ENCODE measurements at regions not wholly inside any gene's neighbourhood (a gene's known extent, or its start where the extent isn't known, plus 50 kb on each side); places are given as distances from the start of the nearest gene placed in this dataset.
"Not testable (repeated sequence)": the region's sequence is repeated elsewhere in the genome, so short reads cannot be mapped to it uniquely, and the experiment has no call there.

DNA sequence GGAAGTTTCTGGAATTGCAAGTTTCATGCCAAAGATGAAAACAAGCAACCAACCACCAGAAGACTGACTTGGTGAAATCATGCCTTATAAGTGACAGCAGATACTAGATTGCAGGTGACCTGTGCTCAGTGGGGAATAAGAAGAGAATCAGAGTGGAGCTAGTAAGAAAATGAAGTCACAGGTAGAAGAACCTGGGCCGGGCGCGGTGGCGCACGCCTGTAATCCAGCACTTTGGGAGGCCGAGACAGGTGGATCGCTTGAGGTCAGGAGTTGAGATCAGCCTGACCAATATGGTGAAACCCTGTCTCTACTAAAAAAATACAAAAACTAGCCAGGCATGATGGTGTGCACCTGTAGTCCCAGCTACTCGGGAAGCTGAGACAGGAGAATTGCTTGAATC lies 251.7 kb upstream of the PODXL start:
- H3K4me3 Mint-ChIP-seq; H3K9me3 Mint-ChIP-seq; H3K27ac Mint-ChIP-seq; H3K36me3 Mint-ChIP-seq (ENCODE audit: low read depth); H3K4me1 Mint-ChIP-seq; DNase-seq; H3K27me3 Mint-ChIP-seq; intact Hi-C loops (cut with micrococcal nuclease): not testable (repeated sequence)

DNA sequence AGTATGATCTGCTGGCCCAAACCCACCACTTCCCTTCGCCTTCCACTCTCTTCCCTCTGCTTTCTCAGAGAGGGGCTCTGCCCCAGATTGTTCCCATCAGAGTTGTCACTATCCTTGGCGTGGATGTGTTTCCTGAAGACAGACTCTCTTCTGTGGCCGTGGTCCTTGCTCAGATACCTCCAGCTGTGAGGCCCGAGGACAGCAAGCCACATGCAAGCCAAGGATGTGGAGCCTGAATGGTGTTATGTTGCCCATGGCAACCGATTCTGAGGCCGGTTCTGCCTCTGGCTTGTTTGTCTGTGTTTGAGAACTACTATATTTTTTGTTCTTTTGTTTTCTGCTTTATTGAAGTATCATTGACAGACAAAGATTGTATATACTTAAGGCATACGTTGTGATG lies 247.4 kb upstream of the PODXL start:
- Mint-ChIP-seq H3K27ac (peak overlapping the region; percentile 14), H3K36me3 (ENCODE audit: low read depth) (no peaks in the 10 kb centered on the region), H3K27me3 (peaks cover 1% of the 10 kb centered on the region), H3K9me3 (no peaks in the 10 kb centered on the region), H3K4me1 (no peaks in the 10 kb centered on the region), H3K4me3 (no peak overlapping the region)
- no peak for DNase-seq
- intact Hi-C loops (cut with micrococcal nuclease), result no loop called here

DNA sequence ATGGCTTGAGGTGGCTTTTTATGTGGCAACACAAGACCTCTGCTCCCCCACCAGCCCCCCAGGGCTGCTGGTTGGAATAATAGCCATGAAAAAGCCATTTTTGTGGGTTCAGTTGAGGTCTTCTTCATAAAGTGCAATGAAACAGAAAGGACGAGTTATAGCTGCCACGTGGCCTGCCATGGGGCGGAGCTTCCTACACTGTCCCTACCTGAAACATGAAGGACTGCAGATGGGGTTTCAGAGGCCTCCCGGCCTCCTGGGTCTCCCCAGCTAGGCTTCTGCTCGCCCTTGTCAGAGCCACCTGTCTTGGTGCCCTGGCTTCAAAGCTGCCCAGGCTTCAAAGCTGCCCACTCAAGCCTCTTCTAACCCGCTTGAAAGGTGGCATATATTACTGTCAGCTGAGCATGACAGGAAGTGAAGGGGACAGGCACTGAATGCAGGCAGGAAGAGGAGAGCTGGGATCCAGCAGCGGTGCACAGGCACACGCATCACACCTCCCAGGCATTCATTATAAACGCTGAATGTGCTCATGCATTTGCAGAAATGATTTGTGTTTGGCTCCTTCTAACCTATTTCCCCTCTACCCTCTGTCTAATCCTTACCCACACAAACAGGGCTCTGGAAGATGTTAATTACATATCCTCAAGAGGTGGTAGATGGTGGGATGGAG lies 245.9 kb upstream of the PODXL start:
- Mint-ChIP-seq H3K27ac (no peak overlapping the region), H3K9me3 (no peaks in the 10 kb centered on the region), H3K27me3 (peaks cover 1% of the 10 kb centered on the region), H3K4me3 (no peak overlapping the region), H3K4me1 (no peaks in the 10 kb centered on the region), H3K36me3 (ENCODE audit: low read depth) (no peaks in the 10 kb centered on the region)
- intact Hi-C loops (cut with micrococcal nuclease), result no loop called here
- no peak for DNase-seq

DNA sequence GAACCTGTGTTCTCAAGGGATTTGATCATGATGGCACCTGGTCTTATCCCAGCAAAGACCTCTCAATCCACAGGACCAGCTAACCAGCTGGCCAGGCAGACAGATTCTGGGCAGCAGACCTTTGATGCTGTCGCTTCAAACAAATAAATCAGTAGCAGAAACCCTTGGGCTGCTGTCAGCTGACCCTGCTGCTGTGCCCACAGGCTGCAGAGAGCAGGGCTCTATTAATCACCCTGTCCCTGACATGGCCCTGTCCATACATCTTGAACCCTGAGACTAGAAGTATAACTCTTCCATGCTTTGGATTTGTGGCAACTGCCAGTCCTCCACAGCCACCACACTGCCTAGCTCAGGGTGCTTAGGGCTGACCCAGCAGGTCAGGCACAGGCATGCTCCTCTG lies 244.1 kb upstream of the PODXL start:
- no peaks in the 10 kb centered on the region for H3K36me3 Mint-ChIP-seq (ENCODE audit: low read depth)
- intact Hi-C loops (cut with micrococcal nuclease), result no loop called here

DNA sequence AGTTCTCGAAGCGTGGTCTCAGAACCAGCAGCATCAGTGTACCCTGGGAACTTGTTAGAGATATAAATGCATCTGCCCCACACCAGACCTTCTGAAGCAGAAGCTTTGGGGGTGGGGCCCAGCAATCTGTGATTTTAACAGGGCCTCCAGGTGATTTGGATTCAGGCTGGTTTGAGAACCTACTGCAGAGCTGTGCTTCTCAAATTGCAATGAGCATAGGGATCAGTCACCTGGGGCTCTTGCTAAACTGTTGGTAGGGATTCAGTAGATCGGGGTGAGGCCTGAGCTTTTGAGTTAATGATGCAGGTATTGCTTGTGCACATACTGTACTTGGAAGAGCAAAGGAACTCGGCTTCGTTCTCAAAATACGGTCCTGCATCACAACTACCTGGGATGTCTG lies 243.6 kb upstream of the PODXL start:
- Mint-ChIP-seq H3K4me3 (no peak overlapping the region), H3K36me3 (ENCODE audit: low read depth) (no peaks in the 10 kb centered on the region), H3K27me3 (no peaks in the 10 kb centered on the region), H3K27ac (no peak overlapping the region), H3K9me3 (no peaks in the 10 kb centered on the region), H3K4me1 (no peaks in the 10 kb centered on the region)
- intact Hi-C loops (cut with micrococcal nuclease), result no loop called here
- DNase-seq, result no peak

More for the DNA sequence above, 244.1 kb upstream of the PODXL start:
- Mint-ChIP-seq H3K27ac (no peak overlapping the region), H3K4me3 (no peak overlapping the region), H3K9me3 (no peaks in the 10 kb centered on the region), H3K27me3 (no peaks in the 10 kb centered on the region), H3K4me1 (no peaks in the 10 kb centered on the region)
- no peak for DNase-seq

DNA sequence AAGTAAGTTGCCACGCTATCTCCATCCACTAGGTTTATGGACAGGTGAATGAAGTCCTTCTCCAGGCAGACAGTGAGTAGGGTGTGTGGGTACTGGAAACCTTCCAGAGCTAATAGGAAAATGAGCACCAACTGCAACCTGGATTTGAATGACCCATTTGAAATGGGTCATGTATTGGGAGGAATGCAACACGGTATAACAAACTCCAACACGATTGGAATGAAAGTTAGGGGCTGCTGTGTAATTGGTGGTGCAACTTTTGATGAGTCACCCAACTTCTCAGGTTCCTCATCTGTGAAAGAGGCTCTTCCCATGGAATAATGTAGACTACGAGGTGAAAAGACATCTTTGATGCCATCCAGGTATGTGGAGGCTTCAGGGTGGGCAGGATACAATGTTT lies 241.4 kb upstream of the PODXL start:
- intact Hi-C loops (cut with micrococcal nuclease), result no loop called here
- Mint-ChIP-seq H3K27ac (no peak overlapping the region), H3K4me3 (no peak overlapping the region), H3K4me1 (no peaks in the 10 kb centered on the region), H3K9me3 (no peaks in the 10 kb centered on the region), H3K36me3 (ENCODE audit: low read depth) (no peaks in the 10 kb centered on the region), H3K27me3 (no peaks in the 10 kb centered on the region)
- no peak for DNase-seq

DNA sequence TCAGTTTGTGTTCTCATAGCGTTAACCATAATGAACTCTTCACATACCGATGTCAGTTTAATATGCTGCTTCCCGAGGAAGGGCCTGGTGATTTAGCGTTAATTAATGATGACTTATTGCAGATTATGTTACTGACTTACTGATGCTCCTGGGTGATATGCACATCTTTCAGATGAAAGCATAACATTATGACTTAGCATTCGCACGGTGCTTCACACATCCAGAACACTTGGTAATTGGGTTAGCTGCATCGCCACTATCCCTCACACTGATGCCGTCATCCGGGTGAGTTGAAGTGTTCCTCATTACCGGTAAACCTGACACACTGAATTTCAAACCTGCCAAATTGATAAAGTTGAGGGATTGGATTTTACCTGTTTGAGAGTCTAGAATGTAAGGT lies 239.0 kb upstream of the PODXL start:
- DNase-seq, result no peak
- no peak overlapping the region for H3K4me3 Mint-ChIP-seq
- intact Hi-C loops (cut with micrococcal nuclease), result no loop called here
- H3K9me3 Mint-ChIP-seq, result no peaks in the 10 kb centered on the region
- no peak overlapping the region for H3K27ac Mint-ChIP-seq
- no peaks in the 10 kb centered on the region for H3K4me1 Mint-ChIP-seq
- H3K36me3 Mint-ChIP-seq (ENCODE audit: low read depth), result no peaks in the 10 kb centered on the region
- H3K27me3 Mint-ChIP-seq, result peaks cover 2% of the 10 kb centered on the region

DNA sequence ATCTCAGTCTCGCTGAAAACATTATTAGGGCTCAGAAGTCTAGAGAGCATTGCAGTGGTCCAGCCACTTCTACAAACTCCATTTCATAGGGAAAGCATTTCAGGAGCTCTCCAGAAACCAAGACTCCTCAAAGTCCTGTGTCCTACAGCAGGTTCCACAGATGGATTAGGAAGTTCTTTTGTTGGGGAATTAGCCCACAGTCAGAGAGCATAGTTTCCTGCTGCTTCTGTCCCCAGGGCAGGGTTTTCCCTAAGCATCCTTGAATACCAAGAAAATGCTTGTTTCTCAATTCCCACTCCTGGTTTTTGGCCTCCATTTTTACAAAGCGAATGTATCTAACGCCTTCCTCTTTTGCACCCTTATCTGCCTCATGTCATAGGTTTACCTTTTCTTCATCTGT lies 235.9 kb upstream of the PODXL start:
- Mint-ChIP-seq H3K27ac (no peak overlapping the region), H3K9me3 (no peaks in the 10 kb centered on the region), H3K4me1 (no peaks in the 10 kb centered on the region), H3K36me3 (ENCODE audit: low read depth) (no peaks in the 10 kb centered on the region), H3K4me3 (no peak overlapping the region), H3K27me3 (peaks cover 2% of the 10 kb centered on the region)
- DNase-seq, result no peak
- intact Hi-C loops (cut with micrococcal nuclease), result no loop called here

DNA sequence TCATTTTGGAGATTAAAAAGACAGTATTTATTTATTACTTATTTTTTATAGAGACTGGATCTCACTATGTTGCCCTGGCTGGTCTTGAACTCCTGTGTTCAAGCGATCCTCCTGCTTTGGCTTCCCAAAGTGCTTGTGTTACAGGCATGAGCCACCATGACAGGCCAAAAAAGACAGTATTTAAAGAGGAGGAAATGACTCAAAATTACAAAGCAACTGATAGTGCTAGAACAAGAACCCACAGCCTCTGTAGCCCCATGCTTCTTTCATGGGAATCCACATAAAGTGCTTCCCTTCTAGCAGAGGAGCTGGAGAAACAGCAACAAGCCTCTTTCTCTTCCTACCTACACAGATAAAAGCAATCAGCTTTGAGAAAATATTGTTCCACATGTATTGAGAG lies 230.7 kb upstream of the PODXL start:
- Mint-ChIP-seq H3K4me3 (no peak overlapping the region), H3K36me3 (ENCODE audit: low read depth) (no peaks in the 10 kb centered on the region), H3K4me1 (no peaks in the 10 kb centered on the region), H3K9me3 (no peaks in the 10 kb centered on the region), H3K27me3 (peaks cover 8% of the 10 kb centered on the region), H3K27ac (no peak overlapping the region)
- no peak for DNase-seq
- intact Hi-C loops (cut with micrococcal nuclease), result no loop called here

DNA sequence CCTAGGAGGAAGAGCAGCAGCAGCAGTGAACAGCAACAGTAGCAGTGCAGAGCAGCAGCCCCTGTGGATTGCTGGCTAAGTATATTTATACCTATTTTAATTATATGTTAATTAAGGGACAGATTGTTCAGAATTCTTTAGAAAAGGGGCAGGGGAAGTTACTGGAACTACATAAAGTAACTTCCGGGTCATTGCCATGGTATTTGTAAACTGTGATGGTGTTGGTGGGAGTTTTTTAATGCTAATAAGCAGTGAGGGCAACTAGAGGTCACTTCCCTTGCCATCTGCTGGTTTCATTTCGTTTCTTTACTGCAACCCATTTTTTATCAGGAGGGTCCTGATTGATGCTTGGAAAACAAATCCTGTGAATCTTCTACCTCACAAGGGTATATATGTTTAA lies 229.8 kb upstream of the PODXL start:
- H3K4me1 Mint-ChIP-seq, result no peaks in the 10 kb centered on the region
- no peak overlapping the region for H3K4me3 Mint-ChIP-seq
- peaks cover 8% of the 10 kb centered on the region for H3K27me3 Mint-ChIP-seq
- no peak overlapping the region for H3K27ac Mint-ChIP-seq
- intact Hi-C loops (cut with micrococcal nuclease), result no loop called here
- no peaks in the 10 kb centered on the region for H3K36me3 Mint-ChIP-seq (ENCODE audit: low read depth)
- H3K9me3 Mint-ChIP-seq, result no peaks in the 10 kb centered on the region
- DNase-seq, result no peak

DNA sequence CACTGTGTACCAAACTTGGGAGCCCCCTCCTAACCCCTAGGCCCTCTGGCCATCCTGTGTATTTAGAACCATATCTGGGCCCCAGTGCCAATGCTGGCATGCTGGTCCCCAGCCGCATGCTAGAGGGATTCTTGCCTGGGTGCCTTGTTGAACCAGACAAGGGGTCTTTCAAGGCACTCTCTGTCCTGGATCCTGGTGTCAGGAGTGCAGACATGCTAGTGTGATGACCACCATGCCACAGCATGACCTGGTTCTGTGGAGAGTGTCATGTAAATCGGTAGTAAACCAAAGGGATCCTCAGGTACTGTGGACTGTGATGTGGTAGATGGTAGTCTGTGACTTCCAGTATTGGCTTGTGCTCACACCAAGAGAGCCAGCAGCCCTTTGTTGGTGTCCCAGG lies 222.2 kb upstream of the PODXL start:
- no peak overlapping the region for H3K4me3 Mint-ChIP-seq
- H3K4me1 Mint-ChIP-seq, result no peaks in the 10 kb centered on the region
- DNase-seq, result no peak
- no peaks in the 10 kb centered on the region for H3K27me3 Mint-ChIP-seq
- H3K9me3 Mint-ChIP-seq, result no peaks in the 10 kb centered on the region
- no peaks in the 10 kb centered on the region for H3K36me3 Mint-ChIP-seq (ENCODE audit: low read depth)
- H3K27ac Mint-ChIP-seq, result no peak overlapping the region
- intact Hi-C loops (cut with micrococcal nuclease), result no loop called here

DNA sequence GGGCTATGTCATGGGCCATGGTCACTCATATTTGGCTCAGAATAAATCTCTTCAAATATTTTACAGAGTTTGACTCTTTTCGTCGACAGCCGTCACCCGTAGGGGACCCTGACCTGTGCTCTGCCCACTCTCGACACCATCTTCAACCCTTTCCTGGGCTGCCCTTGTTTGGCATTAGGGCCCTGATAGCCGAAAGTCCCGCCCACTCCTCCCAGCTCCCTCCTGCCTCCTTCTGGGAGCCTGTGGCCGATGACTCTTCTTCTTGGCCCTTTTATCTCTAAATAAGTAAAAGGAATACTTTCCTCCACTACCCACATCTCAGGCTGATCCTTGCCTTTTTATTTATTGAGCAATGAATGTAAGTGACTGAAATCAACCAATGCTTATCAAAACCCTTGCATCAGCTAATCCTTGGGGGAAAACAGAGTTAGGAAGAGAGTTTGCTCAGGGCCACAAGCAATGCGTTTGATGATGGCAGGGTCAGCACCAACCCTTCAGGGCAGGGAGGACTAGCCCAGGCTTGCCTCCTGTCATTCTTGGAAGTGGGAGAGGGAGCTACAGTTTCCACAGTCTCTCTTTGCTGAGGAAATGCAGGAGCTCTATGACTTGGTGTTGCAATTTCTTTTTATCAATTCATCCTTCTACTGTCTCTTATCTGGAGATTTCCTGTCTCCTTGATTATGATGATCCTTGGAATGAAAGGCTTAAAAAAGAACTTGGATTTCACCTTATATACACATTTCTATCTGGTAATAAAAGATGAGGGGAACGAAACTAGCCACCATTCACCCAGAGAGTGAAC lies 218.2 kb upstream of the PODXL start:
- no peaks in the 10 kb centered on the region for H3K4me1 Mint-ChIP-seq
- no peak for DNase-seq
- H3K9me3 Mint-ChIP-seq, result no peaks in the 10 kb centered on the region
- intact Hi-C loops (cut with micrococcal nuclease), result no loop called here
- H3K27me3 Mint-ChIP-seq, result peaks cover 2% of the 10 kb centered on the region
- H3K27ac Mint-ChIP-seq, result no peak overlapping the region
- H3K36me3 Mint-ChIP-seq (ENCODE audit: low read depth), result no peaks in the 10 kb centered on the region
- H3K4me3 Mint-ChIP-seq, result no peak overlapping the region

DNA sequence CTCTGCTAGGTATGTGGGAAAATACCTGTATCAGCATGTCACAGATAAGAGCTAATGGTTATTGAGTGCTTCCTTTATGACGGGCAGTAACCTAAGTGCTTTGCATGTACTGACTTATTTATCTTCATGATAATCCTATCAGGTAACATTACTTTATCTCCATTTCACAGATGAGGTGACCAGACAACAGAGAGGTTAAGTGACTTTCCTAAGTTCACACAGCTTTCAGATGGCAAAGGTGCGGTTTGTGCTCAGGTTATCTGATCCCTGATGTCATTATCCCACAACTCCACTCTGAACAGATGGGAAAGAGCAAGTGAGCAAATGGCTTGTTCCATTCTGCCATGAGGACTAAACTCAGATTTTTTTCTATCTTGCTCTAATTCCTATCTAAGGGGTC lies 217.0 kb upstream of the PODXL start:
- intact Hi-C loops (cut with micrococcal nuclease), result no loop called here
- Mint-ChIP-seq H3K27me3 (peaks cover 2% of the 10 kb centered on the region), H3K36me3 (ENCODE audit: low read depth) (no peaks in the 10 kb centered on the region), H3K4me3 (no peak overlapping the region), H3K4me1 (no peaks in the 10 kb centered on the region), H3K27ac (no peak overlapping the region), H3K9me3 (no peaks in the 10 kb centered on the region)
- no peak for DNase-seq

DNA sequence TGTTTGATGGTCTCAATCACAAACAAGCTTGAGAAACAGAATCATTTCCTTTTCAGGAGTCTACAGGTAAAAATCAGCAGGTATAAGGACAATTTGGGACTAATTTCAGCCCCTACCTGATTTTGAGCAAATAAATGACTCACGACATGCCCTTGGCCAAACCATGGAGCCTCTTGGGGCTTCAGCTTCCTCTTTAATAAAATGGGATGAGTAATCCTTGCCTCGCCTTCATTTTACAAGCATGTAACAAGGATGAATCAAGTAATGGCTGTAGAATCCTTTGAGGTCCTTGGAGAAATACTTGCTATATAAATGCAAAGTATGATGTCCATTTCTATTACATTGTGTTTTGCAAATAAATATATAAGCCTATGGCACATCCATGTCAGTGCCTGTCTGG lies 212.8 kb upstream of the PODXL start:
- Mint-ChIP-seq H3K4me1 (no peaks in the 10 kb centered on the region), H3K4me3 (no peak overlapping the region), H3K27me3 (peaks cover 2% of the 10 kb centered on the region), H3K9me3 (no peaks in the 10 kb centered on the region), H3K36me3 (ENCODE audit: low read depth) (no peaks in the 10 kb centered on the region), H3K27ac (no peak overlapping the region)
- intact Hi-C loops (cut with micrococcal nuclease), result no loop called here
- DNase-seq, result no peak

DNA sequence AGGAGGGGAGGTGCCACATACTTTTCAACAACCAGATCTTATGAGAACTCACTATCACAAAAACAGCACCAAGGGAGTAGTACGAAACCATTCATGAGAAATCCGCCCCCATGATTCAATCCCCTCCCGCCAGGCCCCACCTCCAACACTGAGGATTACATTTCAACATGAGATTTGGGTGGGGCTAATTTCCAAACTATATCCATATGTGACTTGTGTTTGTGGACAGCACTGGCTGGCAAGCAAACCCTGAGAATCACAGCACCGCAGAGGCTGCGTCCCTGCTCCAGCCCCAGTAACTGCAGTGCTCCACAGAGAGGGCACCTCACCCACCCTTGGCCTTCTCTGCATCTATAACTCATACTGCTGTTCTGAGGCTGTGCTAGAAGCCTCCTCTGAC lies 211.2 kb upstream of the PODXL start:
- Mint-ChIP-seq H3K36me3 (ENCODE audit: low read depth) (no peaks in the 10 kb centered on the region), H3K27ac (no peak overlapping the region), H3K27me3 (peaks cover 2% of the 10 kb centered on the region), H3K4me3 (no peak overlapping the region), H3K4me1 (no peaks in the 10 kb centered on the region), H3K9me3 (no peaks in the 10 kb centered on the region)
- no peak for DNase-seq
- intact Hi-C loops (cut with micrococcal nuclease), result no loop called here

All from activated CD4-positive, alpha-beta T cell treated with anti-CD3 and anti-CD28 coated beads, Interleukin-2, amount 10 ng/mL, durations not matched to agents 24 days and 14 days (primary cell).